Activated CD4-positive, alpha-beta T cell treated with anti-CD3 and anti-CD28 coated beads for 36 hours (primary cell): ENCODE measurements at regions not wholly inside any gene's neighbourhood (a gene's known extent, or its start where the extent isn't known, plus 50 kb on each side); places are given as distances from the start of the nearest gene placed in this dataset.
A peak's percentile ranks its signal among the peaks of the same experiment; 100 is the strongest.

Source experiments
- ATAC-seq: fragments of 200-7000 bp; cut with Tn5 transposase; one replicate; pipeline ENCODE4 v1.10.0; 2021; ENCODE audit warnings: mild to moderate bottlenecking, moderate library complexity
- CTCF ChIA-PET: fragments of 350-600 bp; sonication (Branson Sonifier 250); formaldehyde crosslinking; loops from one replicate; lab custom pipeline; 2021; ENCODE audit warnings: antibody characterized with exemption; lab: Charles Lee
- POLR2A ChIA-PET: fragments of 350-600 bp; sonication (Branson Sonifier 250); formaldehyde crosslinking; loops from one replicate; lab custom pipeline; 2021; ENCODE audit warnings: antibody characterized with exemption, inconsistent platforms; lab: Charles Lee
- DNase-seq: peaks from one replicate; pipeline ENCODE4 v3.0.0-alpha.2; 2020
- H3K27ac Mint-ChIP-seq: one replicate; pipeline ENCODE4 v1.8.0; 2021; ENCODE audit warnings: mixed read lengths
- H3K27me3 Mint-ChIP-seq: one replicate; pipeline ENCODE4 v1.8.0; 2021; ENCODE audit warnings: mixed read lengths
- H3K36me3 Mint-ChIP-seq: one replicate; pipeline ENCODE4 v1.8.0; 2021; ENCODE audit warnings: low read depth, mixed read lengths
- H3K4me1 Mint-ChIP-seq: one replicate; pipeline ENCODE4 v1.8.0; 2021; ENCODE audit warnings: mixed read lengths
- H3K4me3 Mint-ChIP-seq: one replicate; pipeline ENCODE4 v1.8.0; 2021; ENCODE audit warnings: mild to moderate bottlenecking, moderate library complexity, mixed read lengths
- H3K9me3 Mint-ChIP-seq: one replicate; pipeline ENCODE4 v1.8.0; 2021; ENCODE audit warnings: low read depth, mixed read lengths
- intact Hi-C, 2 experiments: fragments of 100-400 bp; cut with DNase I in 1 of 2; cut with micrococcal nuclease in 1 of 2; formaldehyde crosslinking; loops; one replicate each; pipeline versions ENCODE4 v1.14.2 to v1.15.1; 2022 to 2024; cut with DNase I, micrococcal nuclease

DNA sequence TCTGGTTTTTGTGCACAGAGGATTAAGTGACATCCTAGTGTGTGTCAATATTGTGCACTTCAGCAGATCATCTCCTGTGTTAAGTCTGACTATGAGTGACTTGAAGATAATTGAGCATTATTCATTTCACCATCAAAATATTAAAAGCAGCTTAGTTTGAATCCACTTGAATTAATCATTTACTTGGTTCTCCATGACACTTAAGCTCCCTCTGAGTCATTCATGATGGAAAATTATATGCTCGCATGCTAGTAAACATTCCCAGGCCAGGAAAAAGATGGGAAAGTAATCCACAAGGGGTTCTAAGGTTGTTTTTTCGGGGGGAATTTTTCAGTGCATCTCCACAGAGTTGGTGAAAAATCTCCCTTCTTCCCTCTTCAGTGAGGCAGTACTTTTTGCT is 97.2 kb upstream of the EOLA2 start:
- Mint-ChIP-seq H3K4me3 (no peak overlapping the region), H3K4me1 (no peaks in the 10 kb centered on the region), H3K27ac (no peak overlapping the region), H3K9me3 (peaks cover 7% of the 10 kb centered on the region), H3K27me3 (no peaks in the 10 kb centered on the region), H3K36me3 (no peaks in the 10 kb centered on the region)
- ChIA-PET POLR2A (no interaction called here), CTCF (no interaction called here)
- ATAC-seq (no peak), DNase-seq (no peak)
- intact Hi-C loops: no loop called here

DNA sequence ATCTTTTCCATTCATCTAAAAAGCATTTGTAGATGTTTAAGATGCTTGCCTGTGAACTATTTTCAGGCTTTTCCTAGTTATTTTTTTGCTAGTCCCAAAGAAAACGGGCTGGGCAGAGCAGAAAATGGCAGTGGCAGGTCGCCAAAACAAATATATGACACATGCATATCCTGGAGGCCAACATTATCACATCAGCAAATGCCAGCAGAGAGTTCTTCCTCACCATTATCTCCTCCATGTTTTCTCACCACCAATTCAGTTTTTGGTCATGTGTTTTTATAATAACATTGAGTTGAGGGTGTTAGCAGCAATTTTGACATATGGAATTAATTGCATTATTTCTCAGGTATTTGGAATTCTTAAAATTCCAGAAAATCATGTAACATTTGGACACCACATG is 97.9 kb upstream of the EOLA2 start:
- Mint-ChIP-seq H3K36me3 (no peaks in the 10 kb centered on the region), H3K27ac (no peak overlapping the region), H3K27me3 (no peaks in the 10 kb centered on the region), H3K4me1 (no peaks in the 10 kb centered on the region), H3K4me3 (no peak overlapping the region), H3K9me3 (peaks cover 7% of the 10 kb centered on the region)
- ChIA-PET POLR2A (no interaction called here), CTCF (no interaction called here)
- DNase-seq: no peak
- intact Hi-C loops: no loop called here
- ATAC-seq: no peak

DNA sequence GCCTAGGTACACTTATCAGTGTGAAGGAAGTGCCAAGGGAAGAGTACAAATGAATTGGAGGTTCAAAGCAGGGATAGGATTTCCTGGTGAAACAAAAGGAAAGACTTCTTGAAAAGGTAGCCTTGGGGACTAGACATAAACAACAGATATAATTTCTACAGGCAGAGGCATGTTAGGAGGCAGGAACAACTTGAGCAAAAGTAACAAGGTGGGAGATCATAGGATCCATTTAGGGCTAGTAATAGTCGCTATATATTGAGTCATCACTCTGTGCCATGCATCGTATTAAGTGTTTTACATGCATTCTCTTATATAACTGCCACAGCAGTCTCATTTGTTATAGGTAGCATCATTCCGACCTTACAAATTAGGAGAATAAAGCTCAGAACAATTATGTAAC is 98.3 kb upstream of the EOLA2 start:
- Mint-ChIP-seq H3K4me1 (no peaks in the 10 kb centered on the region), H3K36me3 (no peaks in the 10 kb centered on the region)

DNA sequence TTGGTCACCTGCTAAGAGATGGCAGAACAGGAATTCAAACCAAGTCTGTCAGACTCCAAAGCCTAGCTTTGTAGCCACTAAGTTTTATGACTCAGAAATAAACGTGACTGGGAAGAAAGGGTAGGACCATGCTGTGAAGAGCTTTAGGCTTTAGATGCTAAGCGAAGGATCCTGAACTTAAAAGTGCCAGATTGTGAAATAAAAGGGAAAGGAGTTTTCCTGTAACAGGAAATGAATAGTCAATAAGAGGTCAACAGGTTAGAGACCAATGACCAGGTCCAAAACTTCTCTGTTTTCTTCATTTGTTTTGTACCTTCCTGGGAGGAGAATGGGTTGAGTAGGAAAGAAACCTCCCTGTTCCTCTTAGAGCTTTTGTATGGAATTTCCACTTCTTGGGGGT is 98.8 kb upstream of the EOLA2 start:
- CTCF ChIA-PET: no interaction called here
- Mint-ChIP-seq H3K4me3 (no peak overlapping the region), H3K36me3 (no peaks in the 10 kb centered on the region), H3K27ac (no peak overlapping the region), H3K27me3 (no peaks in the 10 kb centered on the region), H3K4me1 (no peaks in the 10 kb centered on the region), H3K9me3 (peaks cover 7% of the 10 kb centered on the region)
- ATAC-seq (no peak), DNase-seq (no peak)
- intact Hi-C loops: no loop called here
- POLR2A ChIA-PET: no interaction called here

More for the DNA sequence above, 98.3 kb upstream of the EOLA2 start:
- no peak overlapping the region for H3K4me3 Mint-ChIP-seq
- H3K9me3 Mint-ChIP-seq: peaks cover 7% of the 10 kb centered on the region
- ChIA-PET POLR2A (no interaction called here), CTCF (no interaction called here)
- no peak overlapping the region for H3K27ac Mint-ChIP-seq
- DNase-seq (no peak), ATAC-seq (no peak)
- H3K27me3 Mint-ChIP-seq: no peaks in the 10 kb centered on the region
- intact Hi-C loops: no loop called here

DNA sequence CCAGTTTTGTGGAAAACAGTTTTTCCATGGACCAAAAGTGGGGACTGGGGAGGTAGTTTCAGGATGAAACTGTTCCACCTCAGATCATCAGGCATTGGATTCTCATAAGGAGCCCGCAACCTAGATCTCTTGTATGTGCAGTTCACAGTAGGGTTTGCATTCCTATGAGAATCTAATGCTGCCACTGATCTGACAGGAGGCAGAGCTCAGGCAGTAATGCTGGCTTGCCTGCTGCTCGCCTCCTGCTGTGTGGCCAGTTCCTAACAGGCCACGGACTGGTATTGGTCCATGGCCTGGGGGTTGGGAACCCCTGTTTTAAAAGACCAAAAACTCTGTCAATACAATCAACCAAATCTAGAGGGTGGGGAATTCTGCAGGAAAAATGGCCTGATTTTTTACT is 100.0 kb upstream of the EOLA2 start:
- Mint-ChIP-seq H3K27ac (no peak overlapping the region), H3K4me1 (no peaks in the 10 kb centered on the region), H3K27me3 (peaks cover 3% of the 10 kb centered on the region), H3K9me3 (peaks cover 7% of the 10 kb centered on the region), H3K4me3 (no peak overlapping the region), H3K36me3 (no peaks in the 10 kb centered on the region)
- POLR2A ChIA-PET: no interaction called here
- intact Hi-C loops: no loop called here
- DNase-seq (no peak), ATAC-seq (no peak)
- CTCF ChIA-PET: no interaction called here

DNA sequence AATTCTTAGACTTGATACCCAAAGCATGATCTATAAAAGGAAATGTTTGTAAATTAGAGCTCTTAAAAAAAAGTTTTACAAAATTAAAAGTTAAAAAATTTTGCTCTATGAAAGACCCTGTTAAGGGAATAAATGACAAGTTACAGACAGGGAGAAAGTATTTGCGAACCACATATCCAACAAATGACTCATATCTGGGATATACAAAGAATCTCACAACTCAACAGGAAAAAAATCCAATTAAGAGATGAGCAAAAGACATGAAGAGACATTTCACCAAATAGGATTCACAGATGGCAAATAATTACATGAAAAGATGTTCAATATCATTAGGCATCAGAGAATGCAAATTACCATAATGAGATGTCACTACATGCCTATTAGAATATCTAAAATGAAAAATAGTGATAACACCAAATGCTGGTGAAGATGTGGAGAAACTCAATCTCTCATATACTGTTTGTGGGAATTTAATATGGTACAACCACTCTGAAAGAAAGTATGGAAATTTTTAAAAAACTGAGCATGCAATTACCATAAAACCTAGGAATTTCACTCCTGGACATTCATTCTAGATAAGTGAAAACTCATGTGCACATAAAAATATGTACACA is 100.8 kb upstream of the EOLA2 start:
- Mint-ChIP-seq H3K4me3 (no peak overlapping the region), H3K27ac (no peak overlapping the region), H3K9me3 (peaks cover 7% of the 10 kb centered on the region), H3K4me1 (no peaks in the 10 kb centered on the region), H3K36me3 (no peaks in the 10 kb centered on the region), H3K27me3 (peaks cover 3% of the 10 kb centered on the region)
- ChIA-PET CTCF (no interaction called here), POLR2A (no interaction called here)
- ATAC-seq: no peak
- no peak for DNase-seq
- intact Hi-C loops: no loop called here

DNA sequence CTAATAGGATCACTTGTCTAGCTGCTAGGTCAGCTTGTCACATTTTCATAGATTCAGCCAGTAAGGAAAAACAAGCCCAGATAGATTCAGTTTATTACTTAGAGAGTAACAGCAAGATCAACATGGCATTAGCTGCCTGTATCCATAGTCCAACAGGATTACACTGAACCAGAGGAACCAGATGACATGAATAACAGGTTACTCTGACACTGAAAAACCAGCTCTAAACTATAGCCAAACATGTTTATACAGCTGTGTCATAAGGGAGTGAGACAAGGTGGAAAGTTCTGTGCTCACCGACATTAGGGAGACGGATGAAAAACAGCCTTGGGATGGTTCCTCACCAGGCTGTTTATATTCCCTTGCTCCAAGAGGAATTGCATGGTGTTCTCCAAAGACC is 102.9 kb upstream of the EOLA2 start:
- intact Hi-C loops: loop anchor here in 1 of 2 experiments (10.0 kb wide), 1 partner anchor 56 kb away; no protein-coding TSS in a partner anchor
- Mint-ChIP-seq H3K27ac (no peak overlapping the region), H3K4me1 (no peaks in the 10 kb centered on the region), H3K9me3 (no peaks in the 10 kb centered on the region), H3K36me3 (no peaks in the 10 kb centered on the region), H3K27me3 (peaks cover 5% of the 10 kb centered on the region), H3K4me3 (no peak overlapping the region)
- DNase-seq: no peak
- ATAC-seq: no peak
- ChIA-PET POLR2A (no interaction called here), CTCF (interaction anchor here (0.7 kb wide), 1 partner anchor 640 kb away, joined by 3 read pairs; no protein-coding TSS in a partner anchor)

DNA sequence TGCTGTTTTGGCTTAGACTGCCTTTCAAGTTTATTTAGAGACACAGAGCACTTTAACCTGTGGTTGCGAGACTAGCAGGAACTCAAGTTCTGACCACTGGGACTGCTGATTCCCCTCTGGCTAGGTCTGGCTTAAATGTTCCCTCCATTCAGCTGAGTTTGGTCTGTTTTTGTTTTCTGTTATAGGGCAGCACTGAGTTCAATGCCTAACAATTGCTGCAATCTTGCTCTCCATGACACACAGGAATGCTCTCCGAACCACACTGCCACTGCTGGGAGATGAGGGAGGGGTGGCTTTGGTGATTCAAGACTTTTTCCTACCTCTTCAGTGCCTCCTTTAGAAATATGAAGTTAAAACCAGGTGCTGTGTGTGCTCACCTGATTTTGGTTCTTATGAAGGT is 106.3 kb upstream of the EOLA2 start:
- ATAC-seq (no peak), DNase-seq (no peak)
- Mint-ChIP-seq H3K9me3 (no peaks in the 10 kb centered on the region), H3K36me3 (no peaks in the 10 kb centered on the region), H3K27ac (no peak overlapping the region), H3K4me3 (no peak overlapping the region), H3K4me1 (no peaks in the 10 kb centered on the region), H3K27me3 (peaks cover 5% of the 10 kb centered on the region)
- intact Hi-C loops: loop anchor here in 1 of 2 experiments (10.0 kb wide), 1 partner anchor 60 kb away; no protein-coding TSS in a partner anchor
- POLR2A ChIA-PET: no interaction called here
- CTCF ChIA-PET: interaction anchor here (0.7 kb wide), 1 partner anchor 107 kb away, joined by 3 read pairs; no protein-coding TSS in a partner anchor

DNA sequence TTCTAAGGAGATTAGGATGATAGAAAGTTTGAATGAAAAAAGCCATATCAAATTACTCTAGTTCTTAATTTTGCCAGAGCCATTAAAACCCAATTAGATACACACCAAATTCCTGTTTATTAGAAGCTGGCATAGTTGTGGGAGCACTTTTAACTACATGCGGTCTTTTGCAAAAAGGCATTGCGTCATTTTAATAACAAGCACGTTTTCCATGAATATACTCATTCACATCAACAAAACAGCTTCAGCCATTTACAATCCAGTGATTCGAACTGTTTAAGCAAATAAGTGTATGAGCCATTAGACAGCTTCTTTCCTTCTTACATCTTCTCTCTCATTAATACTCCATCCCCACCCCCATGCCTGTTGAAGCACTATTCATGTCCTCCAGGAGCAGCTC is 109.5 kb upstream of the EOLA2 start:
- ATAC-seq: no peak
- no peak overlapping the region for H3K4me3 Mint-ChIP-seq
- CTCF ChIA-PET: no interaction called here
- peaks cover 2% of the 10 kb centered on the region for H3K27me3 Mint-ChIP-seq
- DNase-seq: no peak
- no peaks in the 10 kb centered on the region for H3K4me1 Mint-ChIP-seq
- POLR2A ChIA-PET: no interaction called here
- no peak overlapping the region for H3K27ac Mint-ChIP-seq
- H3K36me3 Mint-ChIP-seq: no peaks in the 10 kb centered on the region
- intact Hi-C loops: loop anchor here in 1 of 2 experiments (10.0 kb wide), 1 partner anchor 63 kb away; no protein-coding TSS in a partner anchor
- no peaks in the 10 kb centered on the region for H3K9me3 Mint-ChIP-seq

DNA sequence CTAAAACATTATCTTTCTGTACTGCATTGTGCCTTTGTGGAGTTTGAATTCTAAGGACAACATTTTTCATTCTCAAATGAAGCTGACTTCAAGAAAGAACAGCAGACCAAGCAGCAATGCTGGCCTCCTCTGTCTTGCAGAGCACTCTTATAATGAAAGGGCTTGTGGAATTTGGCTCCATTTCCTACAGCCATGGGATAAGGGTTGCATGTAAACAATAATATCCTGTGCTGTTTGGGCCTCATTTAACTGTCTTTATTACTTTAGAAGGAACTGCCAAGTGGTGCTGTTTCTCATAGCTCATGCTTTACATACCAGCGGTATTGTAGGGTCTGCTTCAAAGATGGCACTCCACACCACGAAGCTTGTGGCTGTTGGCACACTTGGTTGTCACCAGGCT is 111.4 kb upstream of the EOLA2 start:
- CTCF ChIA-PET: interaction anchor here (1.2 kb wide), 1 partner anchor 11 kb away, joined by 4 read pairs; no protein-coding TSS in a partner anchor
- intact Hi-C loops: loop anchor here in 1 of 2 experiments (10.0 kb wide), 1 partner anchor 65 kb away; no protein-coding TSS in a partner anchor
- no peak for ATAC-seq

DNA sequence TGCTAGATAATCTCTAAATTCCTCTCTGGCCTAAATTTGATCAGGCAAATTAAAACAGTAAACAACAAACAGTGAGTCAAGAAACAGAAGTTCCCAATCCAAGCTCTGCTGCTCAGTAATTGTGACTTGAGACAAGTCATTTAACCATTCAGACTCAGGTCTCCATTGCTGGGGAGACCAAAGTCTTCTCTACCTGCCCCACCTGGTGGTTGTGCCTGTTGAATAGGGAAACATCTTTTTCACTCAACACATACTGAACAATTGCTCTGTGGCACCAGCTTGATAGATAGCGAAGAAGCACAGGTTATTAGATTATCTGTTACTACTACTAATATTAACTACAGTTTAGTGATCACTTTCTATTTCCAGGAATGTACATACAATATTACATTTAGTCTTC is 112.1 kb upstream of the EOLA2 start:
- intact Hi-C loops: no loop called here
- ATAC-seq (no peak), DNase-seq (peak; percentile 8)
- Mint-ChIP-seq H3K36me3 (no peaks in the 10 kb centered on the region), H3K4me1 (no peaks in the 10 kb centered on the region), H3K27ac (no peak overlapping the region), H3K9me3 (no peaks in the 10 kb centered on the region), H3K4me3 (no peak overlapping the region), H3K27me3 (no peaks in the 10 kb centered on the region)
- ChIA-PET POLR2A (no interaction called here), CTCF (interaction anchor here (1.2 kb wide), 1 partner anchor 10 kb away, joined by 4 read pairs; no protein-coding TSS in a partner anchor)

More for the DNA sequence above, 111.4 kb upstream of the EOLA2 start:
- no peak overlapping the region for H3K27ac Mint-ChIP-seq
- H3K4me1 Mint-ChIP-seq: no peaks in the 10 kb centered on the region
- peaks cover 2% of the 10 kb centered on the region for H3K27me3 Mint-ChIP-seq
- no peak overlapping the region for H3K4me3 Mint-ChIP-seq
- POLR2A ChIA-PET: no interaction called here
- no peaks in the 10 kb centered on the region for H3K36me3 Mint-ChIP-seq
- no peak for DNase-seq
- no peaks in the 10 kb centered on the region for H3K9me3 Mint-ChIP-seq

DNA sequence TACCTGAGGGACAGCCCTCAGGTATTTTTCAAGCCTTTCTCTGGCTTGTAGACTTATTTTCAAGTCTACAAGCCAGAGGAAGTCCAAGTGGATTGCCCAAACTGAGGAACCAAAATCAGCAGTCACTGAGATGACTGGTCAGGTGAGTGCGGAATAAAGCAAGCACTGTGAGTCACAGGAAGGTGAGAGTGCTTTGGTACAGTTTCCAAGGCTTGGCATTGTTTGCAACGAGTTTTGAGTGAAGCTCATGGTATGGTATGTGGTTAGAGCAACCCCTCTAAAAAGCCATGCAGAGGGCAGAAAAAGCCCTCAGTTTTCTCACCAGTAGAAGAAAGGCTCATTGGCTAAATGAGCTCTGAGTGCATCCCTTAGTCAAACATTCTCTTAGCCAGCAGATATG is 112.8 kb upstream of the EOLA2 start:
- no peak overlapping the region for H3K4me3 Mint-ChIP-seq
- H3K36me3 Mint-ChIP-seq: no peaks in the 10 kb centered on the region
- POLR2A ChIA-PET: no interaction called here
- no peaks in the 10 kb centered on the region for H3K27me3 Mint-ChIP-seq
- H3K9me3 Mint-ChIP-seq: no peaks in the 10 kb centered on the region
- CTCF ChIA-PET: no interaction called here
- no peak for DNase-seq
- intact Hi-C loops: no loop called here
- H3K27ac Mint-ChIP-seq: no peak overlapping the region
- H3K4me1 Mint-ChIP-seq: no peaks in the 10 kb centered on the region
- ATAC-seq: no peak
